ENCODE measurements at regions not wholly inside any gene's neighbourhood (a gene's known extent, or its start where the extent isn't known, plus 50 kb on each side); places are given as distances from the start of the nearest gene placed in this dataset.

GRCh38 chr4:181216501-181216900, 1026.7 kb upstream of the TENM3 start:
- Histone ChIP-seq H3K36me3 (ENCODE audit: insufficient read depth) (no peaks in the 10 kb centered on the region), H4K20me1 (ENCODE audit: insufficient read depth) (no peaks in the 10 kb centered on the region), H3K27me3 (ENCODE audit: insufficient read depth, low read depth) (no peaks in the 10 kb centered on the region), H3K4me3 (IDR thresholded peaks at IDR 0.05; ENCODE audit: insufficient read depth, low read depth, low read length) (no peak overlapping the region), H3K4me1 (ENCODE audit: low read depth, poor library complexity, severe bottlenecking) (no peaks in the 10 kb centered on the region), H3K9ac (no peak overlapping the region), H3K27ac (no peak overlapping the region), H3K79me2 (ENCODE audit: insufficient read depth, low read depth) (no peaks in the 10 kb centered on the region), H3K4me2 (no peak overlapping the region), H2AFZ (ENCODE audit: low read depth) (no peak overlapping the region)
- no peak for TF ChIP-seq CTCF (conservative IDR thresholded peaks at IDR 0.05; ENCODE audit: low read depth, low read length)

GRCh38 chr4:181219783-181220416, 1023.3 kb upstream of the TENM3 start:
- Histone ChIP-seq H3K4me3 (IDR thresholded peaks at IDR 0.05; ENCODE audit: insufficient read depth, low read depth, low read length) (no peak overlapping the region), H3K4me1 (ENCODE audit: low read depth, poor library complexity, severe bottlenecking) (no peaks in the 10 kb centered on the region), H3K27ac (no peak overlapping the region), H3K27me3 (ENCODE audit: insufficient read depth, low read depth) (no peaks in the 10 kb centered on the region), H3K36me3 (ENCODE audit: insufficient read depth) (no peaks in the 10 kb centered on the region), H2AFZ (ENCODE audit: low read depth) (no peak overlapping the region), H3K4me2 (no peak overlapping the region), H3K79me2 (ENCODE audit: insufficient read depth, low read depth) (no peaks in the 10 kb centered on the region), H4K20me1 (ENCODE audit: insufficient read depth) (no peaks in the 10 kb centered on the region), H3K9ac (no peak overlapping the region)
- no peak for TF ChIP-seq CTCF (conservative IDR thresholded peaks at IDR 0.05; ENCODE audit: low read depth, low read length)

GRCh38 chr4:181224852-181225251, 1018.4 kb upstream of the TENM3 start:
- Histone ChIP-seq H3K9ac (no peak overlapping the region), H3K79me2 (ENCODE audit: insufficient read depth, low read depth) (no peaks in the 10 kb centered on the region), H3K36me3 (ENCODE audit: insufficient read depth) (no peaks in the 10 kb centered on the region), H4K20me1 (ENCODE audit: insufficient read depth) (no peaks in the 10 kb centered on the region), H3K4me2 (no peak overlapping the region), H3K27me3 (ENCODE audit: insufficient read depth, low read depth) (no peaks in the 10 kb centered on the region), H3K27ac (no peak overlapping the region), H2AFZ (ENCODE audit: low read depth) (no peak overlapping the region), H3K4me1 (ENCODE audit: low read depth, poor library complexity, severe bottlenecking) (no peaks in the 10 kb centered on the region), H3K4me3 (IDR thresholded peaks at IDR 0.05; ENCODE audit: insufficient read depth, low read depth, low read length) (no peak overlapping the region)
- TF ChIP-seq CTCF (conservative IDR thresholded peaks at IDR 0.05; ENCODE audit: low read depth, low read length) = no peak

- H3K4me2 ChIP-seq = no peak overlapping the region
Measured at GRCh38 chr4:181225616-181226261, 1017.5 kb upstream of the TENM3 start.

More at GRCh38 chr4:181225616-181226261, 1017.5 kb upstream of the TENM3 start:
- no peak for TF ChIP-seq CTCF (conservative IDR thresholded peaks at IDR 0.05; ENCODE audit: low read depth, low read length)
- H2AFZ ChIP-seq (ENCODE audit: low read depth) = no peak overlapping the region
- H3K36me3 ChIP-seq (ENCODE audit: insufficient read depth) = no peaks in the 10 kb centered on the region
- no peak overlapping the region for H3K27ac ChIP-seq
- H3K79me2 ChIP-seq (ENCODE audit: insufficient read depth, low read depth) = no peaks in the 10 kb centered on the region
- no peaks in the 10 kb centered on the region for H3K4me1 ChIP-seq (ENCODE audit: low read depth, poor library complexity, severe bottlenecking)
- H3K4me3 ChIP-seq (IDR thresholded peaks at IDR 0.05; ENCODE audit: insufficient read depth, low read depth, low read length) = no peak overlapping the region
- no peak overlapping the region for H3K9ac ChIP-seq
- no peaks in the 10 kb centered on the region for H4K20me1 ChIP-seq (ENCODE audit: insufficient read depth)
- H3K27me3 ChIP-seq (ENCODE audit: insufficient read depth, low read depth) = no peaks in the 10 kb centered on the region

All from KMS-11 (cell line).